HUDEP-2 (cell line): ENCODE measurements at regions not wholly inside any gene's neighbourhood (a gene's known extent, or its start where the extent isn't known, plus 50 kb on each side); places are given as distances from the start of the nearest gene placed in this dataset.
"Not testable (repeated sequence)": the region's sequence is repeated elsewhere in the genome, so short reads cannot be mapped to it uniquely, and the experiment has no call there.

Experiments used
- DNase-seq, 76 experiments: peaks; one replicate each; lab custom pipeline; 2025; ENCODE audit not compliant: unreplicated experiment in 76 of 76; lab: John Stamatoyannopoulos, UW

DNA sequence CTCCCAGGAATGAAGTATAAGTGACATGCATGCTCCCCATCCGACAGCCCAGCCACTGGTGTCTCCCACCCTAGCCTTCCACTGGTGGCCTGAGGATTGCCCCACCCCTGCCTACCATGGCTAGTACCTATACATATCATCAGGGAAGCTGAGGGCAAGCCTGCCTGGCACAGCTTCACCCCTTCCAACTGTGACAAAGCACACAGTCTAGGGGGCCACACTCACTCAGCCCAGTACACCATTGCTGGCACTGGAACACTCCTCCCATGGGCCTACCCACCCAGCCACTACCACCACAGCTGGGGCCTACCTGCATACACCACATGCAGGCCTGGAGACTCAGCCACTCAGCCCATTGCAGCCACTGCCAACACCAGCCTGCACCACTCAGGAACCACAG is 393.1 kb upstream of the STEAP1 start:
- no peak for DNase-seq

DNA sequence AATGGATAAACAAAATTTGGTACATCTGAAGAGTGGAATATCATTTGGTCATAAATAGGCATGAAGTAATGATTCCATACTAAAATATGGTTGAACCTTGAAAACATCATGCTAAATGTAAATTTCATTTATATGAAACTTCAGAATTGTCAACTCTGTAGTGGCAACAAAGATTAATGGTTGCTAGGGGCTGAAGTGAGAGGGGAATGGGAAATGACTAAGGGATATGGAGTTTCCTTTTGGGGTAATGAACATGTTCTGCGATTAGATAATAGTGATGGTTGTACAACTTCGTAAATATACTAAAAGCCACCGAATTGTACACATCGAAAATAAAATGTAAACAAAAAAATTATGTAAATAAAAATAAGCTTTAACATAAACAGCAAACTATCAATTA is 384.1 kb upstream of the STEAP1 start:
- DNase-seq = no peak

DNA sequence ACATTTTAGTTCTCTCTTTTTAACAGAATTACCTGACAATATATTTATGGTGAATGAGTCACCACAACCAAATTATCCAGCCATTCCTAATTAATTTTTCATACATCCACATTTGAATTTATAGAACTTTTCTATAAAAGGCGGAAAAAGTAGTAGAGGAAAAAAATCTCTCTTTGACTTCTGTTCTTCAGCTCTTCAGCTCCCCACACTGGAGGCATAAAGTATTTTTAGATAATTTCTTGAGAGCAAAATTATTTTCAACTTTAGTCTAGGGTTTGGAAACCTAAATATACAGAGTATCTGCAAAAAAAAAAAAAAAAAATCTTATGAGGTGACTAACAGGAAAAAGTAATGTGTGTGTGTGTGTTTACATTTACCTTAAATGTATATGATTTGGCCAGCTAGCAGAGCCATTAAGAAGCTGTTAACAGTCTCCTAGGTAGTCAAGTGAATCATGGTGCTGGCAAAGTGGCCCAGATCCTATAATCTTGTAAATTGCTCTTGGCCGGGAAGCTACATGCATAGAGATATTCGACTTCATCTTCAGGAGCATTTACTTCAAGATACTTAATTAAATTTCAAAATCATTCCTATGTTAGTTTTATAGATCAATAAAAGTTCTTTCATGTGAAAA is 383.1 kb upstream of the STEAP1 start:
- DNase-seq = no peak

DNA sequence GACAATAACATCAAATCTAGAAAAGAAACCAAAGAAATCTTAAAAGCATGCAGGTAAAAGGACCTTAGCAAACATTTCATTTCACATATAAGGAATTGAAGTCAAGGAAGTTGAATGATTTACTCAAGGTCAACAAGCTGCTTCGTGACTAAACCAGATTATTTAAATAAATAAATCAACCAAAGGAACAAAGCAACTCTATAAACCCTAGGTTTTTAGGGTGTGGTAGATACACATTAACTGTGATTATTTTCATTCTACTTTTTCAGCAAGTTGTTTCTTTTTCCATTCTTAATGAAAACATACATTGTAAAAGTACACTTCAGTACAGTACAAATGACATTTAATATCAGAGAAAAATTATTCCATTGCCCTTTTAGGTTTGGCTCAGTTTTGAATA is 382.0 kb upstream of the STEAP1 start:
- DNase-seq = no peak

DNA sequence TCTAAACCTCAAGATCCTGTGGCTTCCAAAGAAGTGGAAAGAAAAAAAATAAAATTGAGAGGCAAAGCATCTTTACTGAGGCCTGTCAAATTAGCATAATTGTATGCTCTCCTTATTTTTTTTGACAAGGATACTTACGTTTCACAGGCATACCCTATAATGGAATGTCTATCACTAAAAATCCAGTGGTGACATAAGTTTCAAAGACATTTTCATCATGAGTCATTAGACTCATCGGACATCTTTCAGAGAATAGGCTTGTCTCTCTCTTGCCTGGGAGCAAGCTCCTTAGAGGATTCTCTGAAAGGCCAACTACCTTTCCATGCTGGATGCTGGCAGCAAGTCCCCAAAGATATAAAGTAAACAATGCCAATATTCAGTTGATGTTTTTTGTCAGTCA is 380.7 kb upstream of the STEAP1 start:
- no peak for DNase-seq

DNA sequence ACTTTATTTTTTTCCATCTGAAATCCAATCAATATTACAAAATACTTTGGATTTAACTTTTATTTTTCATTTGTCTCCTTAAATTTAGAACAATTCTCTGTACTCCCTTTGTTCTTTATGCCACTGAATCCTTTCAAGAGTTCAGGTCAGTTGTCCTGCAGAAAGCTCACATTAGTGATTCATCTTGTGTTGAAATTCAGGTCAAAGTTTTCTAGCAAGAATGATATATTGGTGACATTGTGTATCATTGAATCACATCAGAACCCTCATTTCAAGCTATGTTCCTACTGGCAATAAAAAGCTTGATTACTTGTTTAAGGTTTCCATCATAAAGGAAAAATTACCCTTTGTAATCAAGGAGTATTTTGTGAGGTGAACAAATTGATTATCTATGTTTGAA is 378.8 kb upstream of the STEAP1 start:
- DNase-seq = no peak

DNA sequence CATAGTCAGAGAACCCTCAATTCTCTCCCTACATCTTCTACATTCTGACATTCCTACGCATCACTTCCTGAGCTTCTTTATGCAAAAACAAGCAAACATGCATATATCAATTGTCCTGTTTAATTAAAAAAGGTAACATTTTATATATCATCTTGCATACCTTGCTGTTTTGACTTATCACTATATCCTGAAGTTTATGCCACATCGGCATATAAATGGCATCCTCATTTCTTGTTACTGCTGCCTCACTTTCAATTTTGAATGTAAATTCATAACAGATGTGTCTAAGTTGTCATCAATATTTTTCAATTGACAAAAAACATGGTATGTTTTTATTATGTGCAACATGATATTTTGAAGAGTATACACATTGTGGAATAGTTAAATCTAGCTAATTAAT is 377.3 kb upstream of the STEAP1 start:
- DNase-seq = no peak

DNA sequence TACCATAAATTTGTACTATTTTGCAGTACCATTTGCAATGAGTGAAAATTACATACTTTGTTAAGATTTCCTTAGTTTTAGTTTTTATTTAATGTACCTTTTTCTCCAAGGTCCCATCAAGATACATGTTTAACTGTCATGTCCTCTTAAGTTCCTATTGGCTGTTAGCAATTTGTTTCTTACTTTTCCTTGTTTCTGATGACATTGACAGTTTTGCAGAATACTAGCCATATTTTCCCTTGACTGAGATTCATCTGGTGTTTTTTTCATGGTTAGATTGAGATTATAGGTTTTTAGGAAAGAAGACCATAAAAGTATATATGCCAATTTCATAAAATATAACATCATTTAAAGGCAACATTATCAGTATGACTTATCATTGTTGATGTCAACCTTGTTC is 376.8 kb upstream of the STEAP1 start:
- no peak for DNase-seq

DNA sequence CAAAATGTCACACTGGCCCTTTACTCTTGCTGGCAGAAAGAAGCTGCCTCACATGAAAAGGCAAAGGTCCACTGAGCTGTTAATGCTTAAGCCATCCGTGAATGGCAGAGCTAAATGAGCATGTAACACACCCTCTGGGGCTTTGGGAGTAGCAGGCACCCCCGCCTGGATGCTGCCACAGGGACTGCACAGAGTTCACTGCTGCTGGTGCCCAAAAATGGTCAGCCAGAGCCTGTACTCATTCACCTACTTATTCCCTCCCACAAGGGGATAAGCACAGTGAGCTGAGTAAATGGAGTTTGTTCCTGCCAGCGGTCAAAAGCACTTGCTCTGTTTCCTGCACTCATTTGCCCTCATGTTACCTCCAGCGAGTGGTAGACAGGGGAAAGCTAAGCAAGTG is 374.0 kb upstream of the STEAP1 start:
- DNase-seq = no peak

DNA sequence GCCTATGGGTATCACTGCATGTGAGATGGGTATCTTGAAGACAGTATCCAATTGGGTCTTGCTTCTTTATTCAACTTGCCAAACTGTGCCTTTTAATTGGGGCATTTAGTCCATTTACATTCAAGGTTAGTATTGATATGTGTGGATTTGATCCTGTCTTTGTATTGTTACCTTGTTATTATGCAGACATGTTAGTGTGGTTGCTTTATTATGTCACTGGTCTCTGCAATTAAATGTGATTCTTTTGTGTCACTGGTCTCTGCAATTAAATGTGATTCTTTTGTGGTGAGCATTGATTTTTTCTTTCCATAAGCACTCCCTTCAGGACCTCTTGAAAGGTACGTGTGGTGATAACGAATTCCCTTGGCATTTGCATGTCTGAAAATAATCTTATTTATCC is 357.8 kb upstream of the STEAP1 start:
- DNase-seq = no peak

DNA sequence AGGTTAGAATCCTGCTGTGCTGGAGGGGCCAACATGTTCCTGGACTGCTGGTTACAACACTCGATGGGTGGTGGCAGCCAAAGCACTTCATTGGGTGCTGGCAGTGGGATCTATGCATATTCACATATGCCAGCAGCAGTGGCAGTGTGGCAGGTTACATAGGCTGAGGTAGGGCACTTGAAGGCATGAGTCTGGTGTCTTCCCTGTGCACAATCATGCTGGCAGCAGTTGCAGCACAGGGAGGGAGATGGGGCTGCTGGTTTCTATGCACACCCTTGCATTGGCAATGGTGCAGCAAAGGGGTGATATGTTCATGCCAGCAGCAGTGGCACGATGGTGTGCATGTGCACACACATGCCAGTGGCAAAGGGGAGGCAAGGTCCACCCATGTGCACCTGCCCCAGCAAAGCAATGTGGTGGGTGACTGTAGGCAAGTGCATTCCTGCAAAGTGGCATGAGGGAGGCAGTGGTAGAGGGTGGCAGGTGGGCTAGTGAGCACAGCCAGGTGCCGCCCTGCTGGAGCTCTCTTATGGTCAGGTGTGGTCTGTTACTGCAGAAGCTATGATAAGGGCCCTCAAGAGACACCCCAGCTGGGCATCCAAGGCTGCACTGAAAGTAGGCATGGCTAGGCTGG is 356.2 kb upstream of the STEAP1 start:
- DNase-seq = no peak

DNA sequence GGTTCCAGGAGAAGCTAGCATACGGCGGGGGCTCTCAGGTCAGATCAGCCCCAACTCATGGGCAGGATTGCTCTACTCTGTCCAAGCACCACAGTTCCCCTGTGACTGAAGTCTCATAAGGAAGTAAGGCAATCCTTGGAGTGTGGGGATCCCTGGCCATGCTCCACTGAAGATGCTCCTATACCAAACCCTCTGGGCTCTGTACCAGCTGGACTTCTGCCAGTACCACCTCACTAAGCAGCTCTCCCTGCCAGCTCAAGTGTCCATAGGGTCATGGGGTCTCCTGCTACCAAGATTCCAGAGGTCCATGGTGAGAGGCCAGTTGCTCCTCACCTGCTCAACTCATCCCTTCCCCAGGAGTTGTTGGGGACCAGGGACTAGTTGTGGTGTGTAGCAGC is 355.7 kb upstream of the STEAP1 start:
- DNase-seq = no peak

DNA sequence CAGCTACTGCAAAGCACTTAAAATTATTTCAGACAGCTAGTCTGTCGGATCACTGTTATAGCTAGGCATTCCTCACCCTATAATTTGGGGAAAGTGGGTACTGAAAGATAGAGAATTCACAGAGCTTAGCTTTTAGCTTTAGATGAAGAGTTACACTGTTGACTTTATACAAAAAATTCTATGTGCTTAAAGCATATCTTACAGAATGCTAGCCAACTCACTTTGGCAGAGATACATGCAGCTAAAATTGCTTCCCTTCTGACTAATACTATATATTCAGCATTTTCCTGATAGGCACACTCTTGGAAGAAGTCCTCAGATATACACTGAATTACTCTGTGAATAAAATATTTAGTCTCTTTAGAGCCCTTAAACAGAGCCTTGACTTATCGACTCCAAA is 353.5 kb upstream of the STEAP1 start:
- no peak for DNase-seq

DNA sequence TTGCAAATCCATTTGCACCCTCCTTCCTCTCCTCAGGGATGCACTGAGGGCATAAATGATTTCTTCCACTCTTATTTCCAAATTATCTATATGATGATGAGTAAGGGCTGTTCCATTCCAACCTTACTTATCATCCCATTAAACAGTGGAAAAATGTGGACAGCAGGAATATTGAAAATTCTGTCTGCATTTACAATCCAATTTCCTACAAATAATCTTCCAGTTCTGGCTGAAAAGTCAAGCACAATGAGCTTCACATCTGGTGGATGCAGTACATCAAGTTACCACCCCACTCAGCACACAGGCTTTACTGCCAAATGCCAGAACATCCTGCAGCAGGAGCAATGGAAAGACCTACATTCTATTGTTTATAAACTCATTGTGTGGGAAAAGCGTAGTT is 345.0 kb upstream of the STEAP1 start:
- DNase-seq = no peak

DNA sequence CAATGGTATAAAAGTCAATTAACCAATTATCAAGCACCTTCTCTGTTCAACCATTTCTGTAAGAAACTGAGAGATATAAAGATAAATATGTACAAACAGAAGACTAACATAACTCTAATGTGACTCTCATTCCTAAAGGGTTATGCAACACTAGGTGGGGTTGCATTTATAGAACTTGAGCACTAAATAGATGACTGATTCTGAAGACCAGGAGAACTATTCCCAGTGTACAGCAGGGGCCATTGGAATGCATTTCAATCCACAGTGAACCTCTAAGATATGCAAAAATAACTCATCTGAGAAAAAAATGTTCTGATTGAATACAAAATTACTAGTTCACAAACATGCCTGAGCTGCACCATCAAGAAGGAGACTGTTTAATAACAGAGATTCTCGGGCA is 341.2 kb upstream of the STEAP1 start:
- DNase-seq = no peak

DNA sequence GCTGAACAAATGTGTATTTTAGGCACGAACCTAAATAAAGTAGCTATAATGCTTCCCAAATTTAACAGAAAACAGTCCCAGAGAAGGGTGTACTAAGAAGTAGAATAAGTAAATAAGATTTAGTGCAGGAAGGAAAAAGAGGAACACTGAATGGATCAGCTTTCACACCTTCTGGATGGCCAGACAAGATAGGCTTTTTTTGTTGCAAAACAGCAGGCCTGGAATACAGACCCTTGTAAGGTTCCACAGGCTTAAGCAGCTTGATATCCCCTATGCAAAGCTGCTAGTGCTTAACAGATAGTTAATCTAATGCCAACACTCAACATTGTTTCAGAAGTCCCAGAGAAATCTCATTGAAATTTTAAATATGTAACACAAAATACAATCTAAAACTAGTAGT is 328.1 kb upstream of the STEAP1 start:
- no peak for DNase-seq

DNA sequence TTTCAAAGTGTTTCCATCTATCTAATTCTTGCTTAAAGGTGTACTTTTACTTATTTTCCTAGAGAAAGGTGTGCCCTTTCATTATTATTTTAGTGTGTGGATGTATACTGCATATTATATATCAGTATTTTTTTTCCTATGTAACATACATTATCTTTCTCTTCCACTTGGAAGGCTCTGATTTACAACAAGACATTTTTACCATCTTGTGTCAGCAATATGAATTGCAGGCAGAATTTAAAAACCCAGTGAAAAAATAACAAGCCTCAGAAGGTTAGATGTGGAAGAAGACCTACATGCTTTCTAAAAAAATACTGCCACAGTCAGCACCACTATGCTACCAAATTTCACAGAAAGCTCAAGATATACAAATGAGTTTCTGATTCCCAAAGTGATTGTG is 327.7 kb upstream of the STEAP1 start:
- no peak for DNase-seq

DNA sequence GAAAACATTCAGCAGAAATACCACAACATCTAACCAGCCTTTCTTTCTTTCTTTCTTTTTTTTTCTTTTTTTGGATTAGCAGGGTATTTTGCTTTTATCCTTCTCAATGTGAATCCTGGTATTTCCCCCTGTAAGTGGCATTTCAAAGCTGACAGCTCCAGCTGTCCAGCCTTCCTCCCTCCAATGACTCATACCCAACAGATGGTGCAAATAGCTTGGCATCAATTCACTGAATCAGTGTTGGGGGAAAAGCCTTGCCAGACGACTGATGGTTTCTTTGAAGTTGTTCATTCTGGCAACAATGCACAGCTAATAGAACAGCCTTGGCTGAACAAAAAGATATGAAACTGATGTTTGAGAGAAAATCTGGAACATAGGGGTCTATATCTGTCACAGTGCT is 316.8 kb upstream of the STEAP1 start:
- DNase-seq = no peak

DNA sequence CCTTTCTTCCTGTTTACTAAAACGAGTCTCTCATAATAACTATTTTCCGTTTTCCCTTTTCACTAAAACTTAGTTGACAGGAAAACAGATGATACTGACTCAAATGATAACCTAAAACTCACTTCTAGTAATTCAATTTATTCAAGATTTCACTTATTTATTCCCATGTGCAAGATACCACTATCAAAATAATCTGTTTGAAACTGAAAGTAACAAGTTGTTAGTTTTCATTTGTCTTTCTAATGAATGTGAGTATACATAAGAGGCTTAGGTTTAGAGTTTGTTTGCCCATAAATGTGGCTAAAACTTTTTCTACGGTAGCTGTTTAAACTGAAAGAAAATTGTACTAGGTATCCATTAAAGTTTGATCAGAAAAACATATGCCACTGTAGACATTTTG is 314.9 kb upstream of the STEAP1 start:
- no peak for DNase-seq

DNA sequence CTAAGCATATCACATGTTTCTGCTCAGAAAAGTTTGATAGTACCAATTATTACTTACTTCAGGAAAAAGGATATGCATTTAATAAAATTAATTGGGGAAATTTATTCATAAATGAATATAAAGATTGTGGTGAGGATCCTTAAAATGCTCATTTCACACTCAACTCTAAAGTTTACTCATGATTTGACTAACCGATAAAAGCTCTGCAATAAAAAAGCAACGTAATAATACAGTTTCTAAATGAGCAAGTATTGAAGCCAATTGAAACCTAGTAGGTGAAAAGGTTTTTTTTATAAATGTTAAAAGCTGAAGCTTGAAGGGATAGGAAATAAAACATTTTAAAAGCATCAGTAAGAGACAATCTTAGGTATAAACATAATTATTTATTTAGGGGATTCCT is 308.3 kb upstream of the STEAP1 start:
- DNase-seq = no peak

DNA sequence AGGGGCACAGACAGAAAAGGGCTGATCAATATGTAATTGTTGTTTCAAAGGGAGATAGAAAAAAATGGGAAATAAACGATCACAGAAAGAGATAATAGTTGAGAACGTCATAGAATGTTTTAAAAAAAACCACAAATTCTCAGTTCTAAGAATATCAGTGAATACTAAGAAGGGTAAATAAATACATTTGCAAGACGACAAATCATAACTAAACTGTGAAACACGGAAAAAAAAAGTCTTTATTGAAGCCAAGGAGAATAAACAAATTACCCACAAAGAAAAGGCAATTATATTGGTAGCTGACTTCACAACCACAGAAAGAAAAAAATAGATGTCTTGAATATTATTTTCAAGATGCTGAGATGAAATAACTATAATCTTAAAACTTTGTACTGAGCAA is 305.2 kb upstream of the STEAP1 start:
- DNase-seq = no peak

DNA sequence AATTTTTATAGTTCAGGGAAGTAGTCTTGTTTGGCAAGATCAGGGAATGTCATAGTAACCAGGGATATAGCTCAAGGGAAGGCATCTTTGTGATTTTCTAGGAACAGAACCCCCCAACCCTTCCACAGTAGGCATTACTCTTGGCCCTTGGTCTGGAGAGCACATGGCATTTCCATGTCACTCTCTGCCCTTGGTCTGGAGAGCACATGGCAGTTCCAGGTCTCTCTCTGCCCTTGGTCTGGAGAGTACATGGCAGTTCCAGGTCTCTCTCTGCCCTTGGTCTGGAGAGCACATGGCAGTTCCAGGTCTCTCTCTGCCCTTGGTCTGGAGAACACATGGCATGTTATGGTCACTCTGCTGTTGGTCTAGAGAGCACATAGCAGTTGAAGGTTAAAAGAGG is 297.2 kb upstream of the STEAP1 start:
- DNase-seq = not testable (repeated sequence)

DNA sequence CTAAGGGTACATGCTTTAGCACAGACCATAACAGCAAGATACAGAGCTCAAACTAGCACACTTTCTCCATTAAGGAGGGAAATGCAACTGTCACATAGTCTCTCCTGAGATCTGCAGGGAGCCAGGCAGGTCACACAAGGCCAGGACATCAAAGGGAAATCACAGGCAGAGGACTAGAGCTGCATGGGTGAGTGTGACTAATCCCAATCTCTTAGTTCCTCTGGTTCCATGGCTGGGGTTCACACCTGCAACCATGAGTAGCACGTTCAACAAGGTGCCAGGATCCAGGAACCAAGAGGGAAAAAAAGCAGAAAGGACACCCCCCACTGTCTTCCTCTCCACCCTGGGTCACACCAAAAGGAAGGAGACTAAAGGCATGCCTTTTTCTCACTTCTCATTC is 296.5 kb upstream of the STEAP1 start:
- DNase-seq = no peak
